Mesenchymal stem cell (in vitro differentiated cells and primary cell): ENCODE measurements at regions not wholly inside any gene's neighbourhood (a gene's known extent, or its start where the extent isn't known, plus 50 kb on each side); places are given as distances from the start of the nearest gene placed in this dataset.

ENCODE experiments used
- DNase-seq: peaks from one replicate; pipeline ENCODE4 v3.0.0-alpha.2; 2013
- H2AFZ ChIP-seq: one replicate; pipeline ENCODE4 v1.6.1; 2013; ENCODE audit warnings: low read depth, mild to moderate bottlenecking, control low read depth, inconsistent platforms, low read length, moderate library complexity
- H2AK5ac ChIP-seq: 2 replicates; pipeline ENCODE4 v1.6.1; 2013; ENCODE audit warnings: low read length, moderate library complexity, mild to moderate bottlenecking, inconsistent platforms; ENCODE audit not compliant: severe bottlenecking
- H2BK120ac ChIP-seq: one replicate; pipeline ENCODE4 v1.6.1; 2013; ENCODE audit warnings: low read depth, mild to moderate bottlenecking, inconsistent platforms, low read length, moderate library complexity
- H2BK12ac ChIP-seq, 2 experiments: one replicate each; pipeline ENCODE4 v1.6.1; 2013; ENCODE audit warnings: inconsistent platforms in 2 of 2, low read length in 2 of 2, mild to moderate bottlenecking in 2 of 2, moderate library complexity in 2 of 2, control low read depth in 1 of 2
- H2BK15ac ChIP-seq: one replicate; pipeline ENCODE4 v1.6.1; 2013; ENCODE audit warnings: mild to moderate bottlenecking, low read depth, inconsistent platforms; ENCODE audit not compliant: poor library complexity, severe bottlenecking
- H2BK5ac ChIP-seq: 2 replicates; pipeline ENCODE4 v1.6.1; 2013; ENCODE audit warnings: low read depth, mild to moderate bottlenecking, low read length, control low read depth, inconsistent platforms; ENCODE audit not compliant: poor library complexity, severe bottlenecking
- H3K14ac ChIP-seq, 2 experiments: one replicate each; pipeline ENCODE4 v1.6.1; 2013; ENCODE audit warnings: inconsistent platforms in 2 of 2, low read length in 2 of 2, control low read depth in 1 of 2, mild to moderate bottlenecking in 1 of 2, moderate library complexity in 1 of 2
- H3K18ac ChIP-seq, 2 experiments: one replicate each; pipeline ENCODE4 v1.6.1; 2013; ENCODE audit warnings: inconsistent platforms in 2 of 2, low read length in 2 of 2, control low read depth in 1 of 2, low read depth in 1 of 2, mild to moderate bottlenecking in 1 of 2
- H3K23ac ChIP-seq, 2 experiments: one replicate each; pipeline ENCODE4 v1.6.1; 2013; ENCODE audit warnings: inconsistent platforms in 2 of 2, low read length in 2 of 2, mild to moderate bottlenecking in 2 of 2, moderate library complexity in 2 of 2, control low read depth in 1 of 2
- H3K27ac ChIP-seq: 2 replicates; pipeline ENCODE4 v1.5.1; 2013; ENCODE audit warnings: mild to moderate bottlenecking, moderate library complexity, low read length, control low read depth, inconsistent platforms; ENCODE audit not compliant: poor library complexity, severe bottlenecking
- H3K27me3 ChIP-seq, 2 experiments: 2 replicates each; pipeline versions ENCODE4 v1.6.1 to v1.7.0; 2013; ENCODE audit warnings: low read length in 2 of 2, mild to moderate bottlenecking in 2 of 2, moderate library complexity in 2 of 2, control low read depth in 1 of 2, inconsistent platforms in 1 of 2; ENCODE audit not compliant: control insufficient read depth in 1 of 2, insufficient read depth in 1 of 2
- H3K36me3 ChIP-seq, 2 experiments: 2 replicates each; pipeline versions ENCODE4 v1.6.1 to v1.7.0; 2013; ENCODE audit warnings: low read length in 2 of 2, control low read depth in 1 of 2, inconsistent platforms in 1 of 2, low read depth in 1 of 2, mild to moderate bottlenecking in 1 of 2; ENCODE audit not compliant: insufficient read depth in 2 of 2, control insufficient read depth in 1 of 2
- H3K4ac ChIP-seq, 2 experiments: one replicate each; pipeline ENCODE4 v1.6.1; 2013; ENCODE audit warnings: inconsistent platforms in 2 of 2, low read length in 2 of 2, mild to moderate bottlenecking in 2 of 2, moderate library complexity in 2 of 2, control low read depth in 1 of 2, low read depth in 1 of 2
- H3K4me1 ChIP-seq: 2 replicates; pipeline ENCODE4 v1.6.1; 2013; ENCODE audit warnings: low read depth, low read length, control low read depth; ENCODE audit not compliant: control insufficient read depth, insufficient read depth
- H3K4me2 ChIP-seq: 2 replicates; pipeline ENCODE4 v1.6.1; 2013; ENCODE audit warnings: low read length, mild to moderate bottlenecking, inconsistent platforms; ENCODE audit not compliant: poor library complexity, severe bottlenecking
- H3K4me3 ChIP-seq, 2 experiments: 2 replicates each; pipeline versions ENCODE4 v1.5.1 to v1.7.0; 2013; ENCODE audit warnings: low read length in 2 of 2, mild to moderate bottlenecking in 2 of 2, control low read depth in 1 of 2, low read depth in 1 of 2; ENCODE audit not compliant: insufficient read depth in 1 of 2
- H3K79me1 ChIP-seq: replicated peaks from 2 replicates; pipeline ENCODE4 v1.6.1; 2013; ENCODE audit warnings: mild to moderate bottlenecking, control low read depth, low read length, inconsistent platforms; ENCODE audit not compliant: poor library complexity, severe bottlenecking
- H3K9ac ChIP-seq: 2 replicates; pipeline ENCODE4 v1.7.0; 2013; ENCODE audit warnings: mild to moderate bottlenecking, low read length, moderate library complexity
- H3K9me3 ChIP-seq: 2 replicates; pipeline ENCODE4 v1.7.0; 2013; ENCODE audit warnings: mild to moderate bottlenecking, low read length; ENCODE audit not compliant: control insufficient read depth
- H4K8ac ChIP-seq: one replicate; pipeline ENCODE4 v1.6.1; 2013; ENCODE audit warnings: inconsistent platforms, mild to moderate bottlenecking, low read length, moderate library complexity
- H4K91ac ChIP-seq: one replicate; pipeline ENCODE4 v1.6.1; 2013; ENCODE audit warnings: mild to moderate bottlenecking, low read length, inconsistent platforms
- WGBS: methylation state at CpG from one replicate; pipeline ENCODE4 v1.1.7; 2013; ENCODE audit warnings: mixed read lengths; 5-methylcytosine and 5-hydroxymethylcytosine counted together

GRCh38 chr4:55241461-55241860, 104.6 kb upstream of the SRD5A3 start:
- H2AFZ ChIP-seq = no peak overlapping the region
- no peak overlapping the region for H3K18ac ChIP-seq
- no peak overlapping the region for H3K9ac ChIP-seq
- DNase-seq = no peak
- no peak overlapping the region for H3K4me2 ChIP-seq
- H3K4me3 ChIP-seq = no peak overlapping the region
- no peak overlapping the region for H2BK5ac ChIP-seq
- H3K27me3 ChIP-seq = no peaks in the 10 kb centered on the region
- H2BK120ac ChIP-seq = no peak overlapping the region
- H3K36me3 ChIP-seq = no peaks in the 10 kb centered on the region
- no peaks in the 10 kb centered on the region for H3K79me1 ChIP-seq
- WGBS = 85% methylated on average over 14 of the region's 14 CpGs
- no peak overlapping the region for H4K8ac ChIP-seq
- H3K23ac ChIP-seq = no peak overlapping the region
- peaks cover 33% of the 10 kb centered on the region for H3K9me3 ChIP-seq
- peak overlapping the region; percentile 50 for H4K91ac ChIP-seq
- H3K14ac ChIP-seq = peak overlapping the region in 1 of 2 experiments; percentile 71
- no peak overlapping the region for H2BK15ac ChIP-seq
- H3K27ac ChIP-seq = no peak overlapping the region
- H2AK5ac ChIP-seq = no peak overlapping the region
- no peaks in the 10 kb centered on the region for H3K4me1 ChIP-seq
- no peak overlapping the region for H2BK12ac ChIP-seq
- no peak overlapping the region for H3K4ac ChIP-seq

- H2AK5ac ChIP-seq = no peak overlapping the region
- WGBS = 97% methylated on average over 4 of the region's 4 CpGs
- H4K8ac ChIP-seq = no peak overlapping the region
- no peak overlapping the region for H3K4ac ChIP-seq
- H2BK15ac ChIP-seq = no peak overlapping the region
- no peak overlapping the region for H3K4me2 ChIP-seq
- H3K9ac ChIP-seq = no peak overlapping the region
- peaks cover 29% of the 10 kb centered on the region for H3K9me3 ChIP-seq
- no peak overlapping the region for H3K14ac ChIP-seq
- no peak overlapping the region for H4K91ac ChIP-seq
- H2BK5ac ChIP-seq = no peak overlapping the region
- H2BK12ac ChIP-seq = no peak overlapping the region
- no peak overlapping the region for H2BK120ac ChIP-seq
- no peaks in the 10 kb centered on the region for H3K27me3 ChIP-seq
- H3K79me1 ChIP-seq = no peaks in the 10 kb centered on the region
- no peak for DNase-seq
- no peaks in the 10 kb centered on the region for H3K4me1 ChIP-seq
- no peak overlapping the region for H3K23ac ChIP-seq
- H3K27ac ChIP-seq = no peak overlapping the region
- no peak overlapping the region for H2AFZ ChIP-seq
- no peaks in the 10 kb centered on the region for H3K36me3 ChIP-seq
- no peak overlapping the region for H3K18ac ChIP-seq
- H3K4me3 ChIP-seq = no peak overlapping the region
Measured at GRCh38 chr4:55242506-55242905, 103.5 kb upstream of the SRD5A3 start.

DNA sequence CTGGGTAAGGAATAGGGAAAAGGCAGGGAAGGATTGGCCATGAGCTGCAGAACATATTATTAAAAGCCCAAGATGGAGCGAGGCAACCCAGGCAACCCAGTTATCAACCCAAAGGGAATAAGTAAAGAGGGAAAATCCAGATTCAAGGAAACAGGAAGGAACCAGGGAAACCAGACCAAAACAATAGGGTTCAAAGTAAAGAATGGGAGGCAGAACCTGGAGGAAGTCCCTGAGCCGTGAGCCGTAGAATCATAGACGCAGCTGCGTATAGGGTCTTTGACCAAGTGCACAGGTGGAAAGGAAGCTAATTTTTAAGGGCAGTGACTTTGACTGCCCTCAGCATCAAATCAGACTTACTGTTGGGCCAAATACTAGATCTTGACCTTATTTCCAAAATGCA, 98.5 kb upstream of the SRD5A3 start:
- Histone ChIP-seq H3K4me1 (no peaks in the 10 kb centered on the region), H2BK15ac (no peak overlapping the region), H3K27ac (no peak overlapping the region), H3K4ac (no peak overlapping the region), H3K9me3 (no peaks in the 10 kb centered on the region), H3K23ac (no peak overlapping the region), H2AFZ (no peak overlapping the region), H4K91ac (no peak overlapping the region), H2BK5ac (no peak overlapping the region), H2BK12ac (no peak overlapping the region), H3K14ac (no peak overlapping the region), H3K36me3 (no peaks in the 10 kb centered on the region), H2AK5ac (no peak overlapping the region), H2BK120ac (no peak overlapping the region), H3K4me2 (no peak overlapping the region), H3K79me1 (no peaks in the 10 kb centered on the region), H3K9ac (no peak overlapping the region), H3K27me3 (no peaks in the 10 kb centered on the region), H4K8ac (no peak overlapping the region), H3K18ac (peak overlapping the region in 1 of 2 experiments; percentile 30), H3K4me3 (no peak overlapping the region)
- DNase-seq = no peak
- WGBS = 97% methylated on average over 5 of the region's 5 CpGs

- H2BK12ac ChIP-seq = no peak overlapping the region
- H3K4me2 ChIP-seq = no peak overlapping the region
- no peak overlapping the region for H3K18ac ChIP-seq
- DNase-seq = no peak
- no peaks in the 10 kb centered on the region for H3K9me3 ChIP-seq
- H3K27ac ChIP-seq = no peak overlapping the region
- H2AFZ ChIP-seq = no peak overlapping the region
- H3K4me3 ChIP-seq = no peak overlapping the region
- no peak overlapping the region for H3K14ac ChIP-seq
- no peak overlapping the region for H3K9ac ChIP-seq
- no peak overlapping the region for H2BK120ac ChIP-seq
- no peak overlapping the region for H3K23ac ChIP-seq
- H3K4ac ChIP-seq = no peak overlapping the region
- no peak overlapping the region for H2AK5ac ChIP-seq
- no peak overlapping the region for H4K91ac ChIP-seq
- 69% methylated on average over 6 of the region's 6 CpGs for WGBS
- no peaks in the 10 kb centered on the region for H3K4me1 ChIP-seq
- no peak overlapping the region for H2BK15ac ChIP-seq
- no peak overlapping the region for H2BK5ac ChIP-seq
- no peaks in the 10 kb centered on the region for H3K36me3 ChIP-seq
- H3K79me1 ChIP-seq = no peaks in the 10 kb centered on the region
- no peaks in the 10 kb centered on the region for H3K27me3 ChIP-seq
- H4K8ac ChIP-seq = no peak overlapping the region
Measured at GRCh38 chr4:55248756-55249155, 97.3 kb upstream of the SRD5A3 start.
